ENCODE measurements at regions not wholly inside any gene's neighbourhood (a gene's known extent, or its start where the extent isn't known, plus 50 kb on each side); places are given as distances from the start of the nearest gene placed in this dataset. TPM values are rescaled to one million over a fixed set of nuclear protein-coding genes. Genes with fewer than 3 reads are reported as not detected.
"Not testable (repeated sequence)": the region's sequence is repeated elsewhere in the genome, so short reads cannot be mapped to it uniquely, and the experiment has no call there.

- DNase-seq (ENCODE audit: low spot score), result not testable (repeated sequence)
Observed at GRCh38 chr11:3444420-3444744, 65.4 kb upstream of the ZNF195 start.

GRCh38 chr11:3443700-3444419, 64.9 kb upstream of the ZNF195 start:
- not testable (repeated sequence) for DNase-seq (ENCODE audit: low spot score)

- DNase-seq (ENCODE audit: low spot score), result not testable (repeated sequence)
Observed at GRCh38 chr11:3437441-3437840, 58.5 kb upstream of the ZNF195 start.

GRCh38 chr11:3434976-3435375, 56.0 kb upstream of the ZNF195 start:
- DNase-seq (ENCODE audit: low spot score), result no peak

- not testable (repeated sequence) for DNase-seq (ENCODE audit: low spot score)
Observed at GRCh38 chr11:3429191-3429590, 50.2 kb upstream of the ZNF195 start.

Small RNA genes lying in the stretch of these regions (small RNA-seq; reads per million reads assigned to genes)
- not detected for gene SNRPCP5

Measured in HT-29 (cell line).